ENCODE measurements at regions not wholly inside any gene's neighbourhood (a gene's known extent, or its start where the extent isn't known, plus 50 kb on each side); places are given as distances from the start of the nearest gene placed in this dataset.

DNA sequence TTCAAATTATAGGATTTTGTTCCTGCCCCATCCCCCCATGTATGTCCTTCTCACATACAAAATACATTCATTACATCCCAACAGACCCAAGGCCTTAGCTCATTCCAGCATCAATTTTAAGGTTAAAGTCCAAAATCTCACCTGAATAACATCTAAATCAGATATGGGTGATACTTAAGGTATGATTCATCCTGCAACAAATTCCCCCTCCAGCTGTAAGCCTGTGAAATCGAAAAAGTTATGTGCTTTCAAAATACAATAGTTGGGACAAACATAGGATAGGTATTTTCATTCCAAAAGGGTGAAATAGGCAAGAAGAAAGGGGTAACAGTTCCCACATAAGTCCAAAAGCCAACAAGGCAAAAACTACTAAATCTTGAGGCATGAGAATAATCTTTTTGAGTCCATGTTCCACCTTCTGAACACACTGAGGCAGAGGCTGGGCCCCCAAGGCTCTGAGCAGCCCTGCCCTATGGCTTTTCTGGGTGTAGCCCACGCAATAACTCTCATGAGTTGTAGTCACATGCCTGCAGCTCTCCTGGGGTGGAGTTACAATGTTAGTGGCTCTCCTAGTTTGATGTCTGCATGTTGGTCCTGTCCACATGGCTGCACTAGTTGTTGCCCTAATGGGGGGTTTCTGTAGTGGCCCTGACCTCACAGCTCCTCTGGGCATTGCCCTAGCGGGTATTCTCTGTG is 243.9 kb upstream of the SMARCA2 start:
- Histone ChIP-seq H3K4me3 (no peak overlapping the region), H3K4me1 (replicated peaks) (no peaks in the 10 kb centered on the region), H3K36me3 (no peaks in the 10 kb centered on the region), H3K27me3 (replicated peaks) (no peaks in the 10 kb centered on the region), H3K27ac (no peak overlapping the region), H3K9me3 (replicated peaks) (no peaks in the 10 kb centered on the region)
- DNase-seq (ENCODE audit: low read depth in 1 of 2, low spot score in 2 of 2), result no peak

- Histone ChIP-seq H3K27ac (no peak overlapping the region), H3K9me3 (replicated peaks) (no peaks in the 10 kb centered on the region), H3K4me3 (no peak overlapping the region), H3K27me3 (replicated peaks) (no peaks in the 10 kb centered on the region), H3K4me1 (replicated peaks) (no peaks in the 10 kb centered on the region), H3K36me3 (no peaks in the 10 kb centered on the region)
- no peak for DNase-seq (ENCODE audit: low read depth in 1 of 2, low spot score in 2 of 2)
Measured at GRCh38 chr9:1775230-1775629, 239.9 kb upstream of the SMARCA2 start.

DNA sequence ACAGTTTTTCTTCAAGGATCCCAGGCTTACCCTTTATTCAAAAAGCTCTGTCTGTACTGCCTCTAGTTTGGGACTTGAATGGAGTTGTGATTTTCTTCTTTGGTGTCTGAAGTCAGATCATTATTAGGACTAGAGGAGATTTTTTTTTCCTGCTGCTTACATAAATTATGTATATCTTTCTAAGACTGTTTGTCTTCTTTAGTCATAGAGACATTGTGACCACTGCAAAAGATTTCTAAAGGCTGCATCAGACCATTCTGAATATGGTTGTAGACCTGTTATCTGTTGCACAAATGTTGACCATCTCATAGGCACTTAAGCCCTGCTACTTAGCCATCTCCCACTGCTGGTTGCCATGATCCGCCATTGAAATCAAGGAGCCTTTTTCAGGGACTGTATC is 238.5 kb upstream of the SMARCA2 start:
- Histone ChIP-seq H3K4me3 (no peak overlapping the region), H3K4me1 (replicated peaks) (no peaks in the 10 kb centered on the region), H3K27me3 (replicated peaks) (no peaks in the 10 kb centered on the region), H3K36me3 (no peaks in the 10 kb centered on the region), H3K9me3 (replicated peaks) (no peaks in the 10 kb centered on the region), H3K27ac (no peak overlapping the region)
- DNase-seq (ENCODE audit: low read depth in 1 of 2, low spot score in 2 of 2), result no peak

DNA sequence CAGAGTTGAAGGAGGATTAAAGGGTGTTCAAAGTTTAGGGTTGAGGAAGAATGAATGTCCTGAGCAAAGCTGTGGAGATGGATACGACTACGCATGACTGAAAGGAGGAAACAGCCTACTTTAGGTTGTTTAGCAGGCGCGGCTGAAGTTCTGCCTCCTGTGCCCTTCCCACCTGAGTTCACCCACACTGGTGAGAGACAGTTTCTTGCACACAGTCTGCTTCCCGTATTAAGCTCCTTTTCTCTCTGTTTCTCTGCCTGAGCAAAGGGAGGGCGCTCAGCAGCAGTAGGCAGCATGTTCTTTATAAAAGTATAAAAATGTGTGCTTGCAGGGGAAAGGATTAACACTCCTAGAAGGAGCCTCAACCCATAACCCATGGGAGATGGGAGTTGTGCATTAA is 224.0 kb upstream of the SMARCA2 start:
- no peaks in the 10 kb centered on the region for H3K27me3 ChIP-seq (replicated peaks)
- no peak overlapping the region for H3K27ac ChIP-seq
- H3K36me3 ChIP-seq, result no peaks in the 10 kb centered on the region
- H3K9me3 ChIP-seq (replicated peaks), result no peaks in the 10 kb centered on the region
- DNase-seq (ENCODE audit: low read depth in 1 of 2, low spot score in 2 of 2), result no peak
- H3K4me3 ChIP-seq, result no peak overlapping the region
- H3K4me1 ChIP-seq (replicated peaks), result no peaks in the 10 kb centered on the region

GRCh38 chr9:1794547-1795270 is 220.4 kb upstream of the SMARCA2 start:
- H3K27me3 ChIP-seq (replicated peaks), result no peaks in the 10 kb centered on the region
- H3K9me3 ChIP-seq (replicated peaks), result no peaks in the 10 kb centered on the region
- H3K4me1 ChIP-seq (replicated peaks), result no peaks in the 10 kb centered on the region
- no peaks in the 10 kb centered on the region for H3K36me3 ChIP-seq
- DNase-seq (ENCODE audit: low read depth in 1 of 2, low spot score in 2 of 2), result no peak
- H3K4me3 ChIP-seq, result no peak overlapping the region
- no peak overlapping the region for H3K27ac ChIP-seq

DNA sequence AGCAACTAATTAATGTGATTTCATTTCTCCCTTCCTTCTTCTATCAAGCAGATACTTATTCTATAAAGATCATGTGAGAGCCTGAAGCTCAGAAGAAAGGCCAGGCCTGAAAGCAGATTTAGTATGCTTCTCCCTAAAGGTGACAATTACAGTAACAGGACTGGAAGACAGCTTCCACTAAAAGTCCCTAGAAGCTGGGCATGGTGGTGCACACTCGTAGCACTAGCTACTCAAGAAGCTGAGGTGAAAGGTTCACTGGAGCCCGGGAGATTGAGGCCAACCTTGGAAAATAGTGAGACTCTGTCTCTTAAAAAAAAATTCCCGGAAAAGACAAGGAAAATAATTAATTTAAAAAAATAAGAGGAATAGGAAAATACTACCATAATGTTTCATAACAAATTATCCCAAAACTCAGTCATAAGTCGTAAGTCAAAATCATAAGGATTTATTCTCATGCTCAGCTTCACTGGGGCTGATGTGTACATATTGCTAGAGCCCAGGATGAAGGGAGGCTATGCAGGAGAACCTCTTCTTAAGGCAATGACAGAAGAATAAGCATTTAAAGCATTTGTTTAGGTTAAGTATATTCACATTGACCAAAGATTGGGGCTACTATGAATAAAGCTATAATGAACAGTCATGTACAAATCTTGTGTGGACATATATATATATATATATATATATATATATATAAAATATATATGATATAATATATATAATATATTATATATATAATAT is 210.8 kb upstream of the SMARCA2 start:
- Histone ChIP-seq H3K4me3 (no peak overlapping the region), H3K27ac (no peak overlapping the region), H3K9me3 (replicated peaks) (no peaks in the 10 kb centered on the region), H3K27me3 (replicated peaks) (no peaks in the 10 kb centered on the region), H3K36me3 (no peaks in the 10 kb centered on the region), H3K4me1 (replicated peaks) (no peaks in the 10 kb centered on the region)
- DNase-seq (ENCODE audit: low read depth in 1 of 2, low spot score in 2 of 2), result no peak

GRCh38 chr9:1829719-1830118 is 185.4 kb upstream of the SMARCA2 start:
- no peaks in the 10 kb centered on the region for H3K27me3 ChIP-seq (replicated peaks)
- H3K4me1 ChIP-seq (replicated peaks), result no peaks in the 10 kb centered on the region
- no peaks in the 10 kb centered on the region for H3K36me3 ChIP-seq
- H3K4me3 ChIP-seq, result no peak overlapping the region
- H3K9me3 ChIP-seq (replicated peaks), result no peaks in the 10 kb centered on the region
- no peak overlapping the region for H3K27ac ChIP-seq
- no peak for DNase-seq (ENCODE audit: low read depth in 1 of 2, low spot score in 2 of 2)

DNA sequence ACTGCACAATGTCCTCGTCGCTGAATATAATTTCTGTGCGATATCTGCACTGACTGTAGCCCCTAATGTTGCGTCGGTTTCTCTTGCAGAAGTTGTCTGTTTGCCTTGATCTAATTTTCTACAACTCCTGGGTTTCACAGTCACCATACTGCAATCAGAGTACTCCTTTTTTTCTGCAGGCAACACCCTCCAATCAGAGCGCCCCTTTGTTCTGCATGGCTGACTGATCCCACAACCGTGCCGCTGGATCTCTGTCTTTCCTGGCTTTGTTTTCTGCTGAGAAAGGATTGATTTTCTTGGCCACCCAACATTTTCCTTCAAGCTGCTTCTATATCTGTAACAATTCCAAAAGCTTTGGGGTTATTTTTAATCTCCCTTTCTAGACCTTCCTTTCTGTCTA is 182.2 kb upstream of the SMARCA2 start:
- Histone ChIP-seq H3K4me1 (replicated peaks) (no peaks in the 10 kb centered on the region), H3K27ac (no peak overlapping the region), H3K9me3 (replicated peaks) (no peaks in the 10 kb centered on the region), H3K27me3 (replicated peaks) (no peaks in the 10 kb centered on the region), H3K36me3 (no peaks in the 10 kb centered on the region), H3K4me3 (no peak overlapping the region)
- DNase-seq (ENCODE audit: low read depth in 1 of 2, low spot score in 2 of 2), result no peak

DNA sequence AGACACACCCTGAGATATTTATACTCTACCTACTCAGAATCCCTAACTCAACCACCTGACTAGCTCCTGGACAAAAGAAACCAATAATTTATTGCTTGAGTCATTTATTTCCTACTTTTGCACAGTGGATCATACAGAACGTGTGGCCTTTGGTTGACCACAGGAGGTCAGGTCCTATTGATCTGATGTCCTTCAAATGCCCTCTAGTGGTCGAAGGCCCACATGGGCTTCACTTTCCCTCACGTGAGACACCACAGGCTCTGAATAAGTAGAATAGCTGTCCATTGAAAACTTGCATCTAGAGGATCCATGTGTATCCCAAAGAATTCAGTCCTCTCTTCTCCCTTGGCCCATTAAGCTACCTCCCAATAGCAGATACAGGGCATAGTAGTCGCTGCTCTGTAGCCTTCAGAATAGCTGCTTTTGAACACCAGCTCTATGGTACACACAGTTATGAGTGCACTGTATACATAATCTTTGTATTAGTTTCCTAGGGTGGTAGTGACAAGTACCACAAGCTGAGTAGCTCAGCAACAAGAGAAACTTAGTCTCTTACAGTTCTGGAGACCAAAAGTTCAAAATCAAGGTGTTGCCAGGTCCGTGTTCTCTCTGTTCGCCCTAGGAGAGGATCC is 177.6 kb upstream of the SMARCA2 start:
- Histone ChIP-seq H3K9me3 (replicated peaks) (no peaks in the 10 kb centered on the region), H3K4me1 (replicated peaks) (no peaks in the 10 kb centered on the region), H3K36me3 (no peaks in the 10 kb centered on the region), H3K27ac (no peak overlapping the region), H3K27me3 (replicated peaks) (no peaks in the 10 kb centered on the region), H3K4me3 (no peak overlapping the region)
- no peak for DNase-seq (ENCODE audit: low read depth in 1 of 2, low spot score in 2 of 2)

DNA sequence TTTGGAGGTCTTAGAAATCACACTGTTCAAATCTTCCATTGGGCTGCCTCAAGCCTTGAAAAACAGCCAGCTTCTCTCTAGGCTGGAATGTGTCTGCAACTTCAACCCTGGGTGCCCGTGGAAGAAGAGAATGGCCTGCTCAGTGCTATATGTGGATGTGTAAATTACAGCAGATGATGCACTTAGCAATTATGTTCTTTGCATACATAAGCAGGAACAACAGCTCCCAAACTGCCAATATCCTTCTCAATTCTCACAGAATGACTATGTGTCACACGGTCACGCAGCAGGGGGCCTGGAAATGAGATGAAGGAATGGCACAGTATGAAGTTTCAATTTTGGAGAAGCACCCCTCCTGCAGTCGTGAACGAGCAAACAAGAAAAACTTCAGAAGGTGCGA is 175.2 kb upstream of the SMARCA2 start:
- DNase-seq (ENCODE audit: low read depth in 1 of 2, low spot score in 2 of 2), result no peak
- H3K4me3 ChIP-seq, result no peak overlapping the region
- H3K9me3 ChIP-seq (replicated peaks), result no peaks in the 10 kb centered on the region
- no peaks in the 10 kb centered on the region for H3K36me3 ChIP-seq
- no peak overlapping the region for H3K27ac ChIP-seq
- H3K4me1 ChIP-seq (replicated peaks), result no peaks in the 10 kb centered on the region
- no peaks in the 10 kb centered on the region for H3K27me3 ChIP-seq (replicated peaks)

- H3K4me1 ChIP-seq (replicated peaks), result no peaks in the 10 kb centered on the region
- no peak for DNase-seq (ENCODE audit: low read depth in 1 of 2, low spot score in 2 of 2)
- no peak overlapping the region for H3K4me3 ChIP-seq
- H3K9me3 ChIP-seq (replicated peaks), result no peaks in the 10 kb centered on the region
- no peaks in the 10 kb centered on the region for H3K27me3 ChIP-seq (replicated peaks)
- no peaks in the 10 kb centered on the region for H3K36me3 ChIP-seq
- H3K27ac ChIP-seq, result no peak overlapping the region
Measured at GRCh38 chr9:1845425-1845824, 169.7 kb upstream of the SMARCA2 start.

- DNase-seq (ENCODE audit: low read depth in 1 of 2, low spot score in 2 of 2), result no peak
- Histone ChIP-seq H3K36me3 (no peaks in the 10 kb centered on the region), H3K4me1 (replicated peaks) (no peaks in the 10 kb centered on the region), H3K4me3 (no peak overlapping the region), H3K9me3 (replicated peaks) (no peaks in the 10 kb centered on the region), H3K27me3 (replicated peaks) (no peaks in the 10 kb centered on the region), H3K27ac (no peak overlapping the region)
Measured at GRCh38 chr9:1855726-1856125, 159.4 kb upstream of the SMARCA2 start.

DNA sequence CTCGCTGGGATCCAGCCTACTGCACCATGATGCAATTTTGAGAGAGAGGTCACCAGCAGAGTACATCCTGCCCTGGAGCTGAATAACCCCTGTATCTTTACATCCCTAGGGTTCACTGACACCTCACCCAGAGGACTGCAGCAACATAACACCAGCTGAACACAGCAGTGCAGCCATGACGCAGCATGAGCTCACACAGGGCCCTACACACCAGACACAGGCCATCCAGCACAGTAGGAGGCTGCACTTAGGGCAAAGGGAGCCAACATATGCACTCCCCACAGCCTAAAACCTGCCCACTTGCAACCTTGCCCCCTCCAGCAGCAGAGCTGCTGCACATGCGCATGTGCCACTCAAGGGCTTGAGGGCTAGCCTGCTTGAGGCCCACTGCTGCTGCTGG is 157.3 kb upstream of the SMARCA2 start:
- no peak overlapping the region for H3K27ac ChIP-seq
- no peak for DNase-seq (ENCODE audit: low read depth in 1 of 2, low spot score in 2 of 2)
- no peaks in the 10 kb centered on the region for H3K27me3 ChIP-seq (replicated peaks)
- no peaks in the 10 kb centered on the region for H3K9me3 ChIP-seq (replicated peaks)
- no peak overlapping the region for H3K4me3 ChIP-seq
- H3K36me3 ChIP-seq, result no peaks in the 10 kb centered on the region
- H3K4me1 ChIP-seq (replicated peaks), result no peaks in the 10 kb centered on the region

DNA sequence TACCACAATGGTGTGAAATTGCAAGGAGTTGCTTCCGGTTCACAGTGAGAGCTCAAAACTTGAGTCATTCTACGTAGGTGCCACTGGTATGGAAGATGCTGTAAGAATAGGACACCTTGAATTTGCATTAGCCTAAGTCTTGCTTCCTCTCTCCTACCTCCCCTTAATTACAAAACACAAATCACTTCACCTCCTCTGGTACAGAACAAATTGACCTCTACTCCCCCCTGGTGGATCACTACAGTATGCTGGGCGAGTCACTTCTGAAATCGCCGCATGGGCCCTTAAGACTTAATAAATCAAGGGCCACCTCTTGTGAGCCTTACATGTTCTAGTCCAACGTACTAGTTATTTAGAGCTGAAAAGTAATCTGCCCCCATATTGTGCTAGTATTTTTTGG is 145.3 kb upstream of the SMARCA2 start:
- Histone ChIP-seq H3K4me3 (no peak overlapping the region), H3K27ac (no peak overlapping the region), H3K9me3 (replicated peaks) (no peaks in the 10 kb centered on the region), H3K4me1 (replicated peaks) (no peaks in the 10 kb centered on the region), H3K36me3 (no peaks in the 10 kb centered on the region), H3K27me3 (replicated peaks) (no peaks in the 10 kb centered on the region)
- no peak for DNase-seq (ENCODE audit: low read depth in 1 of 2, low spot score in 2 of 2)

Measured in SJSA1 (cell line).